ENCODE measurements at regions not wholly inside any gene's neighbourhood (a gene's known extent, or its start where the extent isn't known, plus 50 kb on each side); places are given as distances from the start of the nearest gene placed in this dataset.

DNA sequence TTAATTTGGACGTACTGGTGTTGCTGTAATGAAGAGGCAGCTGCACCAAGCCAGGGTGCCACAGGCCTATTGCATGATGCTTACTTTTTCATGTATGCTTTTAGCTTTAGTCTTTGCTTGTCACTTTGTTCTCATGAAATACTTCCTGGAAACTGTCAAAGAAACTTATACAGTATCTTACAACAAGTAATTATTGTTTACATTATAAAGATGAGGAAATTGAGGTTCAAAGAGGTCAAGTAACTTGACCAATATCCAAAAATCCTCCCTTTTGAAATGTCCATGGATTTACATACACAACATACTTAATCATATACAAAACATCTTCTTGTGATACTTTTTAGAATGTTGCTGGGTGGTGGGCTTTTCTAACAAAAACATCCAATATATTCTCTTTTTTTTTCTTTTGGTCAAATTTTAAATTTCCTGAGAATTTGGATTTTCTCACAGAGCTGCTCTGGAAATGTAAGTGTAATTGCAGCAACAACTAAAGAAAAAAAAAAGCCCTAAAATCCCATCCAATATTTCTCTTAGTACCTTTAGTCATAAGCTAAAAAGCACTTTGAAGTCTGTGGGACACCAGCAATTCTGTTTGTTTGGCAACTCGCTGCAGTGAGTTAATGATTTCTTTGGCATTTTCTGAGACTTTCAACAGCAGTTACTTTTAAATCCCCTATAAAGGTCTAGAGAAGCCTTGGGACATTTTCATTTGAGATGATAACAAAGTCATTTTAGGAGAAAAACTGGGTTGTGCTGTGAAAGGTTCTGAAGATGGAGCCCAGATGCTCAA is 500.6 kb upstream of the IGFBP3 start:
- TF ChIP-seq FOXM1 (IDR thresholded peaks at IDR 0.05; ENCODE audit: borderline replicate concordance) (no peak), LEF1 (IDR thresholded peaks at IDR 0.05; ENCODE audit: borderline replicate concordance) (no peak), CTBP1 (IDR thresholded peaks at IDR 0.05; ENCODE audit: borderline replicate concordance) (no peak), FOXA1 (IDR thresholded peaks at IDR 0.05) (no peak), SP1 (IDR thresholded peaks at IDR 0.05) (no peak), ZNF384 (IDR thresholded peaks at IDR 0.05) (no peak), ARNT (IDR thresholded peaks at IDR 0.05) (no peak), ELF4 (IDR thresholded peaks at IDR 0.05) (no peak), FOXK2 (IDR thresholded peaks at IDR 0.05) (no peak), NFRKB (IDR thresholded peaks at IDR 0.05) (no peak), SUZ12 (IDR thresholded peaks at IDR 0.05) (no peak)

Data from HEK293T (cell line).